COR-L47 (cell line): ENCODE measurements at regions not wholly inside any gene's neighbourhood (a gene's known extent, or its start where the extent isn't known, plus 50 kb on each side); places are given as distances from the start of the nearest gene placed in this dataset.
A peak's percentile ranks its signal among the peaks of the same experiment; 100 is the strongest.
"Not testable (repeated sequence)": the region's sequence is repeated elsewhere in the genome, so short reads cannot be mapped to it uniquely, and the experiment has no call there.

Experiments used
- DNase-seq: peaks from one replicate; lab custom pipeline; 2025; lab: John Stamatoyannopoulos, UW

DNA sequence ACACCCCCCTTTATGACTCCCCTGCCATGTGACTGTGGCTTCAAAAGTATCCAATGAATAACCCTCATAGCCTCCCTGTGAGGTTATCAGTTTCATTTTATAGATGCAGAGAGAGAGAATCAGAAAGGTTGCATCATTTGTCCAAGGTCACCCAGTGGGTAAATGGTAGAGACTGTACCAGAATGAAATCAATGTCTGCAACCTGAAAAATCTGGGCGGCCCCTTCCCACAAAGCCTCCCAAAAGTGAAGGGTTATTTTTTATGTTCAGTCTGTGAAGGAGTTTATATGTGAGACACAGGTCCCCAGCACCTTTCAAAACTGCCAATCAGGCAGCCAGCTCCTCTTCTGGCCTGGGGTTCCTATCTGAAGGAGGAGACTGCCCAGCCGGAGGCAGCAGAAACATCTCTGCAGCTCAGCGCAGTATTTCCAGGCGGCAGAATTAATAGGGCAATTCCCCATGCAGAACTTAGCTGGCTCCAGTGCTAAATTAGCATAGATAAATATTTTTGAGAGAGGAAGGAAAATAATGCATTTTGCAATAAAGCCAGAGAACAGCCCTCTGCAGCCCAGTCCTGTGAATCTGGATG lies 130.8 kb upstream of the PRR20G start:
- no peak for DNase-seq

- DNase-seq = no peak
These were observed 130.1 kb upstream of the PRR20G start for GRCh38 chr3:127417709-127418559.

GRCh38 chr3:127413871-127414270 lies 126.0 kb upstream of the PRR20G start:
- DNase-seq = no peak

- no peak for DNase-seq
These were observed 125.5 kb upstream of the PRR20G start for GRCh38 chr3:127413318-127413673.

GRCh38 chr3:127412578-127413317 lies 124.9 kb upstream of the PRR20G start:
- DNase-seq = no peak

DNA sequence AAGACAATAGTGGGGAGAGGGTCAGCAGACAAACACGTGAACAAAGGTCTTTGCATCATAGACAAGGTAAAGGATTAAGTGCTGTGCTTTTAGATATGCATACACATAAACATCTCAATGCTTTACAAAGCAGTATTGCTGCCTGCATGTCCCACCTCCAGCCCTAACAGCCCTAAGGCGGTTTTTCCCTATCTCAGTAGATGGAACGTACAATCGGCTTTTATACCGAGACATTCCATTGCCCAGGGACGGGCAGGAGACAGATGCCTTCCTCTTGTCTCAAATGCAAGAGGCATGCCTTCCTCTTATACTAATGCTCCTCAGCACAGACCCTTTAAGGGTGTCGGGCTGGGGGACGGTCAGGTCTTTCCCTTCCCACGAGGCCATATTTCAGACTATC lies 124.0 kb upstream of the PRR20G start:
- not testable (repeated sequence) for DNase-seq

DNA sequence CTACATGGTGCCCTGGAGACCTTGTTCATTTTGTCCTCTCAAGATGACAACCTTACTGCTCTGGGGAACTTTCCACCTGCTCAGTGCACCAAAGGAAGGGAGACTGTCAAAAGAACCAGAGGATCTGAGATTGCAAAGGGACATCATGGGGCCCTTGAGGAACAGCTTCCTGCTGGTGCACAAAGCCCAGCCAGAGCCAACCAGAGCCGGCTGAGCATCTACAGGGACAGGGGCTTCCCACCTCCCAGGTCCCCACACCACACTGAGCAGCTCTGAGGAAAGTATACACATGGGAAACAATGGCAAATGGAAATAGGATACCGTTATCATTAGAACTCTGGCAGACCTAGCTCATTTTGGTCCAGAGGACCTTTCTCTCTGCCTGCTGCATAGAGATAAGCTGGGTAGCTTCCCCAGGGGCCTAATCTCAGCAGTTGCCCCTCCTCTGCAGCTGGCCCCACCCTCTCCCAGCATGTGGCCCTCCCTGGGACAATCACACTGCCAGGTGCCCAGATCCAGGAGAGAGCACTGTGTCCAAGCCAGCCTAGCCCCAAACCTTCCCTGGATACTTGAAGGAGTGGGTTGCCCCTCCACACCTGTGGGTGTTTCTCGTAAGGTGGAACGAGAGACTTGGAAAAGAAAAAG lies 123.4 kb upstream of the PRR20G start:
- DNase-seq = peak; percentile 64

- no peak for DNase-seq
These were observed 122.8 kb upstream of the PRR20G start for GRCh38 chr3:127410678-127411077.

GRCh38 chr3:127410137-127410488 lies 122.3 kb upstream of the PRR20G start:
- DNase-seq = no peak

DNA sequence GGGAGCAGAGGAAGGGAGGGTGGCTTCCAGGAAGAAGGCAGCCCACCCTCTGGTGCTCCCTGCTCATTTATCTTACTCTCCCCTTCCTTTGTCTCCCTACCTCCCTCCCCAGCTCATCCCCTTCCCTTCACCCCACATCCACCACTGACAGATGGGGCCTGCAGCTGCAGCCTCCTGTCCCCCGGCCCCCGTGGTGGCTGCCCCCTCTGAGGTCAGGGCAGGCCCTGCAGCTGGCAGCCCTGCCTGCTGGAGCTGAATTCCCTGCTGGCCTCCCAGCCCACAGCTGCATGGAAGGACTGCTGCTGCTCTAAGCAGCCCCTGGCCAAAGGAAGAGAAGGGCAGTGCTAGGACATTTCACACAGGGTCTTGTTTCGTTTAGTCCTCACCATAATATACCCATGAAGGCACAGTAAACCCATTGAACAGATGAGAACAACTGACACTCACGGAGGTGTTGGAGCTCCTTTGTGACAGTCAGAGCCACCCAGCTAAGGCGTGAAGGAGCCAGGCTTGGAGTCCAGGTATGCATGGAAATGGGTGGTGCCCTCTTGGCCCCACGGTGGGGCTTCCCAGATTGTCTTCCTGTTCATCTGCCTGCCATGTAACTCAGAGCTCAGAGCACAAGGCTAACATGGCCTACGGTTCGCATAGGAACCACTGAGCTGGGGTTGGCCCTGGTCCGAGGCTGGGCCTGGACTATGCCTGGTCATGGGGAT lies 121.7 kb upstream of the PRR20G start:
- no peak for DNase-seq

- no peak for DNase-seq
These were observed 121.0 kb upstream of the PRR20G start for GRCh38 chr3:127408684-127409420.

GRCh38 chr3:127408022-127408683 lies 120.3 kb upstream of the PRR20G start:
- DNase-seq = no peak

DNA sequence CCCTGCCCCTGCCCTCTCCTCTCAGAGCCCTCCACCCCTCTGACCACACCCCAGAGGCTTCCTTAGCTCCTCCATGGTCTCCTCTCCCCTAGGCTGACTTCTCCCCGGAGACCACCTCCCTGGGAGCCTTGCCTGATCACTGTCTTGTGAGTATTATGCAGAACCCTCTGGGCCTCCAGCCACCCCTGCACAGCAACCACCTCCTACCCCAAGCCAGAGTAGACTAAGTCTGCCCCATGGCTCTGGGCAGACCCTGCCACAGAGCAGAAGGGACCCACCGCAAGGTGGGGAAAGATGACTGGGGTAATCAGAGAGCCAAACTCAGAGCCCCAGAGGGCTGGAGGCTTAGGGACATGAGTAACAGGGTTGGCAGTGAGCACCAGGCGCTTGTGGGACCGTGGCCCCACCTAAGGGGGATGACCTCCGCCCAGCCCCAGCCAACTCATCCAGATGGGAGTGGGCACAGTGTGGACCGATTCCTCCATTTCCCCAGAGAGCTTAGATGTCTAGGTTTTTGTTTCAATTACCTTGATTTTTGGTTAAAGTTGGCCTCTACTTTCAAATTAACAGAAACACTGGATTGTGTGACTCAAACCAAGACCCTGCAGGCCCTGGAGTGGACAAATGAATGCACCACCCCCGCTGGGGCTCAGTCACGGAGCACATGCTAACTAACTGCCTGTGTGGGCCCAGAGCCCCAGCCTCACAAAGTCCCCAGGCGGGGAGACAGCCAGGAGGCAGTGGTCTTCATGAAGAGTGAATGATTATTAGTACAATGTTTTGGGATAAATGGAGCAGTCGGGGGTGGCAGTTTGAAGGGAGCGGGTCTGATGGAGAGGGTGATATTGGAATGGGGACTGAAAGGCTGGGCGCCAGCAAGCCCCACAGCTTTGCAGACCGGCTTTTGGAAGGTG lies 119.4 kb upstream of the PRR20G start:
- DNase-seq = no peak

DNA sequence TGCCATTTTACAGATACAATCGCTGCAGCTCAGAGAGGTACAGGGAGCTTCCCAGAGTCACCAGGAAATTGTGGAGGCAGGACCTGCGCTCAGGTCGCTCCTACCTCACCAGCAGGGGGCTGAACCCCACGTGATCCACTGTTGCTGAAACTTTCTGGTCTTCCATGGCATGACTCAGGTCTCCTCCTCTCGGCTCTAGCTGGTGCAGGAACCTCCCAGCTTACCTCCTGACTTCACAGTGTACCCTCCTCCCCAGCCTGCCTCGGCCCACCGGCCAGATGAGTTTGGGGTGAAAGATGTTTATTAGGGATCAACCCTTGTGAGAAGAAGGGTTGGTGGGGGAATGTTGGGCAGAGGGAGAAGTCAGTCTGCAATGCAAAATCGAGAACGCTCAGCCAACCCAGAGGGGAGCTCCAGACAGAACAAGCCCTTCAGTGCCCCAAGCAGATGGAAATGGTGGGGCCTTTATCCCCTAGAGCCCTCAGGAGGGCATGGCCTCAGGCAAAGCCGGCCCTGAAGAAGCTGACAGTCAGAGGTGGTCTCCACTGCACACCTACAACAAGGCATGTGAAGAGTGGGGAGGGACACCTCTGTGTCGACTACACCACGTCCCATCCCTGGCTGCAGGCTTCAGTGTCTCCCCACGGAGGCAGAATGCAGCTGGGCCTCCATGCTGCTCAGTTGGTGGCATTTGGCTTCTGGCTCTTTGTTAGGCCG lies 118.6 kb upstream of the PRR20G start:
- no peak for DNase-seq

DNA sequence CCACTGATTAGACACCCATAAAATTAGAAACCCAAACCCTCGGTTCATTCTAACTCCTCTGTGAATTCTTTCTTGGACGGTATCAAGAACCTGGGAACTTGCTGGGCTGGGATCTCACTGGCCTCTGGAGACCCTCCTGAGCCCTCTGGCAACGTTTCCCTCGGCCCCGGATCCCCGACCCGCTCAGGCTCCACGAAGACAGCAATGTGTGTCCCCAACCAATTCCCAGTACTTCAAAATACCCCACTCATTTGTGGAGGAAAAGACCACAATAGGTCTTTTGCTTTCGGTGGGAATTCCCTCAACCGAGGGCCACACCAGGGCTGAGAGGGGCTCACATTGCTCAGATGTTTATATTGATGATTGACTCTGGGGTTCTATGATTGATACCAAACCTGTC lies 117.9 kb upstream of the PRR20G start:
- DNase-seq = no peak

GRCh38 chr3:127405010-127405598 lies 117.3 kb upstream of the PRR20G start:
- no peak for DNase-seq

DNA sequence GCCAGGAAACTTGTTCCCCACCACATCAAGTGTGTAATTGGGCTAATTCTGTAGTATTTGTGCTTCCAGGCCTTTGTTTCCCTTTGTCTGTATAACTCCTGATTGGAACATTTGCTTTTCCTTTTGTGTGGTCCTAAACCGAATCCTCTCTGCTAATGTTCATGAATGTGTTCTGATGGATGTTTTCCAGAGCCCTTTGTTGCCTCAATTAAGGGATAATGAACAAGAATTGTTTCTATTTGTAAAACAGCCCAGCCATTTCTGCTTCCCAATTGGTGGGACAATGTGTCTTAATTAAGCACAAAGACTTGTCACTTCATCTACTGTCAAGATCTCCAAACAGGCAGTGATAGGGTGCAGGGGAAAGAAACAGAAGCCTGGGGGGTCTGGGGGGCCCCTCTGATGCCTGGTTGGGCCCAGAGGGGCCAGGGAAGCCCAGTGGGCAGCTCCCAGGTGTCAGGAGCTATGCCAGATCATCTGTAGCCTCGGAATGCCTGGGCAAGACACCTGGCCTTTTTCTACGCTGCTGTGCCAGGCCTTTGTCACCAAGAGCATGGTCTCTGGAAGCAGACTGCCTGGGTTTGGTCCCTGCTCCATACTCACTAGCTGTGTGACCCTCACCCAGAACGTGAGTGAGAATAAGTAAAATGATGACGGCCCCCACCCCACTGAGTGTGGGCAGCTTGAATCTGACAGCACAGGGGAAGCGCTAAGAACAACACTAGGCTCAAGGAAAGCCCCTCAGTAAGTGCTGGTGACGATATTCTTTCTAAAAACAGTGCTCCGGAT lies 116.6 kb upstream of the PRR20G start:
- DNase-seq = peak; percentile 72

DNA sequence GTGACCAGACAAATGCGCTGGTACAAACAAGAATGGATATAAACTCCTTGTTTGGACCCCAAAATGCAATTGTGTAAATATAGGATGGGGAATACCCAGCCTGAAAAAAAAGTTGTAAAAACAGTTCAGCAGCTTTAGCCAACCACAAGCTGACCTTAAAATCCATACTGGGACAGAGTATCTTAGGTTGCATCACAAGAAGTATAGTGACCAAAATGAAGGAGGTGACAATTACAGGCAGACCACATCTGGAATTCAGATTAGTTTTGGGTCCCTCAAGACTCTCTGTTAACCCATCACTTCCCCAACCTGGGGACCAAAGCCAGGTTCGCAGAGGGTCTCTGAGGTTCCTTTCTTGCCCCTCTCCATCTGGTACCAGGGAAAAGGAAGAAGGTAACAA lies 115.9 kb upstream of the PRR20G start:
- no peak for DNase-seq
